Hindlimb muscle (tissue), 1 donor: ENCODE measurements at regions not wholly inside any gene's neighbourhood (a gene's known extent, or its start where the extent isn't known, plus 50 kb on each side); places are given as distances from the start of the nearest gene placed in this dataset.

Experiments
- DNase-seq: peaks from one replicate; pipeline ENCODE4 v3.0.0-alpha.2; 2013

DNA sequence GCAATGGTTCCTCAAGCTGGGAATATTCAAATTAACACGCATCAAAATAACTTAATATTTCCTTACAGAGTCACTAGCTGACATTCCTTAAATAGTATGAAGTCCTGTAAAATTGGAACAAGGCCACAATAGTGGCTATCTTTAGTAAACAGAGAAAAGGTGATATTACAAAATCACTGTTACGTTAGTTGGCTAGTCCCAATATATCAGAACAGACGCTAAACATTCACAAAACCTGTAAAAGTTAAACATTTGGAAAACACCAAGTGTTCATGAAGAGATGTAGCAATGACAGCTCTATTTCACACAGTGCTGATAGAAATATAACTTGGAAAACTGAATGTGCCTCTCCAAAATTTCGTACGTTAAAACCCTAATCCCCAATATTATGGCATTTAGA, 61.0 kb upstream of the FAM47C start:
- DNase-seq = no peak

DNA sequence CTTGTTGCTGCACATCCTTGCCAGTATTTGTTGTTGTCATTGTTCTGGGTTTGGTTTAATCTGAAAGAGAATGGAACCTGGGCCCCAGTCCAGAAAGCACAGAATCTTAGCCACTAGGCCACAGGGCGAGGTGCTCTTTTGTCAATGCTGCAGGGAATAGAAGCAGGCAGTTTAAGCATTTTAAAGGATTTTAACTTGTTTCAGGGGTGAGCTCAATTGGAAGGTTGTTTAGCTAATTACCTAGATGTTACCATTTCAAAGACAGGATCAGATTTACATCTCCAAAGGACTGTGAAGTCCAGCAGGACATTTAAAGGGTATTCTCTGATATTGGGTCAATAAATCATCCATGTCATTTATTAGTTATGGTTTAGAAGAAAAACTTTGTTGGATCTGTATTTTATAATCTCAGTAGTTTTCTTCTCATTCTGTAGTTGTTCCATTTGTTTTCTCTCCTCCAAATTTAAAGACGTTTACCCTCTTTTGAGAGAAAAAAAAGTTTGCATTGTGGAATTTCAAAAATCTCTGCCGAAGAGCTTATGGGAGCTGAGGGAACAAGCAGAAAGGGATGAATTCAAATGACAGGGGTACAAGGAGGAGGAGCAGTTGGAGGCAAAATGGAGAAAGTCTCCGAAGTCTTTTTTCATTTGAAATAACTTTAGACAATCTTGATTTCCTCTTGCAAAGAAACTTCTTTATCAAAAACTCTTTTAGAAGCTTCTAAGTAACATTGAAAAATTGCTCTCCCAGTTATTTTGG, 57.5 kb upstream of the FAM47C start:
- DNase-seq = no peak

DNA sequence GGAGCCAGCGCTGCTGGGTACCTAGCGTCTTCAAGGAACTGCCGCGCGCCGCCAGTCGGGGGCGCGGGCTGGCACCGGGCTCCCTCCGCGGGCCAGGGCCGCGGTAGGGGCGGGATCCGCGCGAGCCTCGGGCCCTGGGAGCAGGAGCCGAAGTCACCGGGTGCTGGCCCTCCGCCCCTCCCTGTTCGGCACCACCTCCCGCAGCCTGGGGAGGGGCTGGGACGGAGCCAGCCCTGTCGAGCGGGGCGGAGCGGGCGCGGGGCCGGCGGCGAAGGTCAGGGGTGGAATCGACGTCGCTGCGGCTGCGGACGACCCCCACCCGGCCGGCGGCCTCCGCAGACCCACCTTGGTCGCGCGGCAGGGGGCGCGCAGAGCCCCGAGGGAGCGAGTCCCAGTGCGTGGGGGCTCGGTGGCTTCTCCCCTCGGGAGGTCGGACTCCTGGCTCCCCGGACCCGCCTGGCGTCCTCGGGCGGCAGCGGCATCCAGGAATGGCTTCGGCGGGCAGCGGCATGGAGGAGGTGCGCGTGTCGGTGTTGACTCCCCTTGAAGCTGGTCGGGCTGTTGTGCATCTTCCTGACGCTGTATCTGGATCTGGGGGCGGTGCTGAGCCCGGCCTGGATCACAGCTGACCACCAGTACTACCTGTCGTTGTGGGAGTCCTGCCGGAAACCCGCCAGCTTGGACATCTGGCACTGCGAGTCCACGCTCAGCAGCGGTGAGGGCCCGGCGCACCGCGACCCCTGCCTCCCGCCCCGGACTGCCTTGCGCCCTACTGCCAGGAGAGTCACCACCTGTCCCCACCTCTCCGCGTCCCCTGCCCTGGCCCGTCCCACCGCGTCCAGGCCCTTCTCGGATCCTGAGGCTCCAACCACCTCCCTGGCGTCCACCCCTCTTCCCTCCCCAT, 50.5 kb upstream of the FAM47C start:
- no peak for DNase-seq
